ENCODE measurements at regions not wholly inside any gene's neighbourhood (a gene's known extent, or its start where the extent isn't known, plus 50 kb on each side); places are given as distances from the start of the nearest gene placed in this dataset.

DNA sequence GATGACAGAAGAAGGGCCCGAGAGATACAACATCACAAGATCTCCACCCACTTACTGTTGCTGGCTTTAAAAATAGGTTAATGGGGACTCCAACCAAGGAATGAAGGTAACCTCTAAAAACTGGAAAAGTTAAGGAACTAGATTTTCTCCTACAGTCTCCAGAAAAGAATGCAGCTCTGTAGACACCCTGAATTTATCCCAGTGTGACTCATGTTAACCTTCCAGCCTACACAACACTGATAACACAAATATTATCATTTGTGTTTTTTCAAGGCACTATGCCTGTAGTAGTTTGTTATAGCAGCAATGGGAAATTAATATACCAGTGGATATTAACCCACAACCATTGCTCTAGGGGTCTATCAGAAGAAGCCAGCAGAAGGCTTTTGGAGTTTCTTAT is 730.7 kb upstream of the ZP4 start:
- H3K4me3 ChIP-seq (replicated peaks in 1 of 3; ENCODE audit: insufficient read depth in 1 of 3, low read depth in 2 of 3, low read length in 3 of 3): no peak overlapping the region
- no peak overlapping the region for H3K4me2 ChIP-seq (ENCODE audit: low read depth, low read length)
- ChIA-PET CTCF (ENCODE audit: low intra/inter-chr PET ratio, low total read pairs) (no interaction called here), POLR2A (no interaction called here)
- H3K79me2 ChIP-seq (ENCODE audit: insufficient read depth, low read length): no peaks in the 10 kb centered on the region
- DNase-seq (ENCODE audit: low spot score) (no peak), ATAC-seq (no peak), FAIRE-seq (no peak)
- intact Hi-C loops (cut with micrococcal nuclease; ENCODE audit: unreplicated experiment): no loop called here
- peaks cover 83% of the 10 kb centered on the region for H3K9me3 ChIP-seq (ENCODE audit: low read length)
- BruUV-seq (replicated peaks): no TSS peak
- H3K27ac ChIP-seq (ENCODE audit: extremely low read length, insufficient read depth, low read length): no peak overlapping the region
- no peak overlapping the region for H2AFZ ChIP-seq (ENCODE audit: low read length)
- H3K4me1 ChIP-seq (ENCODE audit: insufficient read depth, low read length): no peaks in the 10 kb centered on the region
- TF ChIP-seq SRY (CRISPR knock-in tag; IDR thresholded peaks at IDR 0.05) (no peak), ZNF143 (CRISPR knock-in tag; IDR thresholded peaks at IDR 0.05) (no peak)
- TF ChIP-seq, protein P1, sequence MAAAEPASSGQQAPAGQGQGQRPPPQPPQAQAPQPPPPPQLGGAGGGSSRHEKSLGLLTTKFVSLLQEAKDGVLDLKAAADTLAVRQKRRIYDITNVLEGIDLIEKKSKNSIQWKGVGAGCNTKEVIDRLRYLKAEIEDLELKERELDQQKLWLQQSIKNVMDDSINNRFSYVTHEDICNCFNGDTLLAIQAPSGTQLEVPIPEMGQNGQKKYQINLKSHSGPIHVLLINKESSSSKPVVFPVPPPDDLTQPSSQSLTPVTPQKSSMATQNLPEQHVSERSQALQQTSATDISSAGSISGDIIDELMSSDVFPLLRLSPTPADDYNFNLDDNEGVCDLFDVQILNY (CRISPR knock-in tag; conservative IDR thresholded peaks at IDR 0.05): no peak
- no peaks in the 10 kb centered on the region for H3K27me3 ChIP-seq (ENCODE audit: control insufficient read depth in 1 of 2, insufficient read depth in 2 of 2, low read length in 2 of 2)
- in situ Hi-C loops (cut with HindIII; ENCODE audit: extremely low pct_ligation_motif_present, low pct_unique_long_range_greater_than_20kb): no loop called here
- no peak overlapping the region for H3K9ac ChIP-seq (ENCODE audit: insufficient read depth, low read depth, low read length)
- no peaks in the 10 kb centered on the region for H3K36me3 ChIP-seq (replicated peaks in 1 of 2; ENCODE audit: control insufficient read depth in 1 of 2, insufficient read depth in 2 of 2, low read length in 2 of 2)
- 0% methylated on average over 1 of the region's 1 CpG for WGBS (ENCODE audit: low lambda C conversion rate)
- no peaks in the 10 kb centered on the region for H4K20me1 ChIP-seq (ENCODE audit: insufficient read depth, low read length)

DNA sequence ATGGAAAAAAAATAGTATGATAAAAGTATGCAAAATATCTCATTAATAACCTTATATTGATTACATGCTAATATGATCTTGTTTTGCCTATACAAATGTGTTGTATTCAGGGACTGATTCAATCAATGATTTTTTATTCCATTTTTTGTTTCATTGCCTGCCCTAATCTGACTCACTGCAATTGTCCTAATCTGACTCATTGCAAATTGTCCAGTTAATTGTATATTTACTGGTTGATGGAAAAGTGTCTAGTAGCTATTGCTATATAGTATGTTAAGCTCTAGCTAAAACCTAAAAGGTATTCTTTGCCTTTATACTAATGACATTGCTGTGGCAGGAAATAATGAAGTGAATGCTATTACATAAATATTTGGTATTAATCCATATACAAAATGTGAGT is 728.9 kb upstream of the ZP4 start:
- POLR2A ChIA-PET: no interaction called here
- DNase-seq (ENCODE audit: low spot score) (no peak), FAIRE-seq (no peak), ATAC-seq (no peak)
- Histone ChIP-seq H4K20me1 (ENCODE audit: insufficient read depth, low read length) (no peaks in the 10 kb centered on the region), H3K9me3 (ENCODE audit: low read length) (peaks cover 89% of the 10 kb centered on the region), H3K36me3 (replicated peaks in 1 of 2; ENCODE audit: control insufficient read depth in 1 of 2, insufficient read depth in 2 of 2, low read length in 2 of 2) (no peaks in the 10 kb centered on the region), H3K4me3 (replicated peaks in 1 of 3; ENCODE audit: insufficient read depth in 1 of 3, low read depth in 2 of 3, low read length in 3 of 3) (no peak overlapping the region), H3K27ac (ENCODE audit: extremely low read length, insufficient read depth, low read length) (no peak overlapping the region), H3K4me2 (ENCODE audit: low read depth, low read length) (no peak overlapping the region), H3K4me1 (ENCODE audit: insufficient read depth, low read length) (no peaks in the 10 kb centered on the region), H3K27me3 (ENCODE audit: control insufficient read depth in 1 of 2, insufficient read depth in 2 of 2, low read length in 2 of 2) (no peaks in the 10 kb centered on the region), H3K79me2 (ENCODE audit: insufficient read depth, low read length) (no peaks in the 10 kb centered on the region), H2AFZ (ENCODE audit: low read length) (no peak overlapping the region), H3K9ac (ENCODE audit: insufficient read depth, low read depth, low read length) (no peak overlapping the region)
- no TSS peak for BruUV-seq (replicated peaks)
- CTCF ChIA-PET (ENCODE audit: low intra/inter-chr PET ratio, low total read pairs): no interaction called here
- in situ Hi-C loops (cut with HindIII; ENCODE audit: extremely low pct_ligation_motif_present, low pct_unique_long_range_greater_than_20kb): no loop called here
- intact Hi-C loops (cut with micrococcal nuclease; ENCODE audit: unreplicated experiment): no loop called here
- TF ChIP-seq DR1 (CRISPR knock-in tag; IDR thresholded peaks at IDR 0.05) (no peak), ZNF607 (CRISPR knock-in tag; IDR thresholded peaks at IDR 0.05; ENCODE audit: borderline replicate concordance) (no peak), RFX3 (CRISPR knock-in tag; IDR thresholded peaks at IDR 0.05) (no peak), CENPX (CRISPR knock-in tag; IDR thresholded peaks at IDR 0.05) (no peak), ZNF605 (CRISPR knock-in tag; IDR thresholded peaks at IDR 0.05) (no peak), PAWR (CRISPR knock-in tag; IDR thresholded peaks at IDR 0.05; ENCODE audit: borderline replicate concordance) (no peak), KDM6A (CRISPR knock-in tag; IDR thresholded peaks at IDR 0.05; ENCODE audit: low read depth) (no peak), ZNF577 (CRISPR knock-in tag; IDR thresholded peaks at IDR 0.05; ENCODE audit: borderline replicate concordance, low read depth) (no peak), FOXO1 (CRISPR knock-in tag; IDR thresholded peaks at IDR 0.05) (no peak), HOXA9 (CRISPR knock-in tag; IDR thresholded peaks at IDR 0.05; ENCODE audit: borderline replicate concordance) (no peak), NFKBIZ (CRISPR knock-in tag; IDR thresholded peaks at IDR 0.05) (no peak), RARA (CRISPR knock-in tag; IDR thresholded peaks at IDR 0.05) (no peak)
- TF ChIP-seq, protein P2, sequence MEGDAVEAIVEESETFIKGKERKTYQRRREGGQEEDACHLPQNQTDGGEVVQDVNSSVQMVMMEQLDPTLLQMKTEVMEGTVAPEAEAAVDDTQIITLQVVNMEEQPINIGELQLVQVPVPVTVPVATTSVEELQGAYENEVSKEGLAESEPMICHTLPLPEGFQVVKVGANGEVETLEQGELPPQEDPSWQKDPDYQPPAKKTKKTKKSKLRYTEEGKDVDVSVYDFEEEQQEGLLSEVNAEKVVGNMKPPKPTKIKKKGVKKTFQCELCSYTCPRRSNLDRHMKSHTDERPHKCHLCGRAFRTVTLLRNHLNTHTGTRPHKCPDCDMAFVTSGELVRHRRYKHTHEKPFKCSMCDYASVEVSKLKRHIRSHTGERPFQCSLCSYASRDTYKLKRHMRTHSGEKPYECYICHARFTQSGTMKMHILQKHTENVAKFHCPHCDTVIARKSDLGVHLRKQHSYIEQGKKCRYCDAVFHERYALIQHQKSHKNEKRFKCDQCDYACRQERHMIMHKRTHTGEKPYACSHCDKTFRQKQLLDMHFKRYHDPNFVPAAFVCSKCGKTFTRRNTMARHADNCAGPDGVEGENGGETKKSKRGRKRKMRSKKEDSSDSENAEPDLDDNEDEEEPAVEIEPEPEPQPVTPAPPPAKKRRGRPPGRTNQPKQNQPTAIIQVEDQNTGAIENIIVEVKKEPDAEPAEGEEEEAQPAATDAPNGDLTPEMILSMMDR (CRISPR knock-in tag; IDR thresholded peaks at IDR 0.05): no peak
